HPDE6-E6E7 (cell line): ENCODE measurements at regions not wholly inside any gene's neighbourhood (a gene's known extent, or its start where the extent isn't known, plus 50 kb on each side); places are given as distances from the start of the nearest gene placed in this dataset.

Experiments used
- DNase-seq: peaks from one replicate; pipeline ENCODE4 v3.0.0; 2011; ENCODE audit warnings: missing footprints; ENCODE audit errors: extremely low spot score

DNA sequence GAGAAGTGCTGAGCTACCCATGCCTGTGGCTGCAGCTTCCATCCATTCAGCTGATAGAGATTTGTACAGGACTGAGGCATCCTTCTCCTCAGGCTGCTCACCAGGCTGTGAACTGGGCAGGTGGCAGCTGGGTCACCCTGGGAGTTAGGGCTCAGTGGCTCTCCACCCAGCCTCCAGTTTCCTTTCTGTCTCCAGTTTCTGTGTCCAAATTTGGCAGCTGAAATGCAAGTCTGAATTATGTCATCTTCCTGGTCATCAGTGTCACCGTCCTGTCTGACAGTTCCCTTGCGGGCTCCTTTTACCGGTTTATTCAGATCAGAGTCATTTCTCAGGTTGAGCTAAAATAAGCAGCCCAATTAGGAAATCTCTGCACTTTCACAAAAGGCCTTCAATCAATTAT, 93.3 kb downstream of the EDN1 start:
- no peak for DNase-seq

DNA sequence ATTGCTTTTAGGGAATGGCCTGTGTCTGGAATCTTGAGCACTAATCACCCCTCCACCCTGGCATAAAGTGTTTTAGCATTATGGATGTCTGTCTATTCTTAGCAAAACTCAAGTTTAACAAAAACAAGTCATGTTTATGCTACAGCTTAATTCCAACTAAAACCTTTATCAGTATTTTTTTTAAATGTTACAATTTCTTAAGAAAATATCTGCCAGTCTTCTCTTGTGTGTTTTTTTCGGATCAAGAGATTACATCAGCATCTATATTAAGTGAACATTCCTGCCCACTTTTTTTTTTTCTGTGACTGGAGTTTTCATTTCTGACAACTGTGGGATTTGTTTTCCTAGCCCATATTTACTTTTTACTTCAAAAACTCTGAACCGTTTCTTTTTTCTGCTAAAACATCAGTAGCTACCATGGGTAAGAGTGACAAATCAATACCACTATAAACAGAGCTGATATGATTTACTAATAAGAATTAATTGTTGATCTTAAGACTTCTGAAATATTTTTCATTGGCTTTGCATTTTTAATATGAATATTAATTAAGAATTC, 94.3 kb downstream of the EDN1 start:
- DNase-seq = no peak

DNA sequence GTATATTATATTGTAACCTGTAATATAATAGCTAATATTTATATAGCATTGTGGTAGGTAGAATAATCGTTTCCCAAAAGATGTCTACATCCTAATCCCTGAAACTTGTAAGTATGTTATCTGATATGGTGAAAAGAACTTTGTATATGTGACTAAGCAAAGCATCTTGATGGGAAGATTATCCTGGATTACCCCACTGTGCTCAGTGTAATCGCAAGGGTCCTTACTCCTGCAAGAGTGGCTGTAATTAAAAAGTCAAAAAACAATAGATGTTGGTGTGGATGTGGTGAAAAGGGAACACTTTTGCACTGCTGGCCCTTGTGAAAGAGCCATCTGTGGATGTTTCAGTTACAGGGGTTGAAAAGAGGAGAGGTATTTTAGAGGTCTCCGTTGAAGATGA, 95.2 kb downstream of the EDN1 start:
- no peak for DNase-seq

DNA sequence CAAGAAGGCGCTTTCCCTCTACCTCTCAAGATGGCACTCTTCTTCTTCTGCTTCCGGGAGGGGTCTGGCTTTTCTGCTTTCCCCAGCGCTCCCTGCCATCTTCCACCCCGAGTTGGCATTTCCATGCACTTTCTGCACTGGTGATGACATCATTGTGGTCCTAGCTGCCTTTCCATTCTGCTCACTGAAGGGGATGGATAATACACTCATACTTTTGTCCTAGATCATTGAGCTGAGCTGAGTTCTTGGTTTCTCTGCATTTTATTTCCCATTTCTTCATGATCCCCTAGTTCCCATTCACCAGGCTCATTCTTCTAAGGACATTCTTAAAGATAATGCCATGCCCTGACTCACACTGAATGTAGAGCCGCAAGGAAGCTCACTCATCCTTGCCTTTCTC, 96.7 kb downstream of the EDN1 start:
- no peak for DNase-seq

DNA sequence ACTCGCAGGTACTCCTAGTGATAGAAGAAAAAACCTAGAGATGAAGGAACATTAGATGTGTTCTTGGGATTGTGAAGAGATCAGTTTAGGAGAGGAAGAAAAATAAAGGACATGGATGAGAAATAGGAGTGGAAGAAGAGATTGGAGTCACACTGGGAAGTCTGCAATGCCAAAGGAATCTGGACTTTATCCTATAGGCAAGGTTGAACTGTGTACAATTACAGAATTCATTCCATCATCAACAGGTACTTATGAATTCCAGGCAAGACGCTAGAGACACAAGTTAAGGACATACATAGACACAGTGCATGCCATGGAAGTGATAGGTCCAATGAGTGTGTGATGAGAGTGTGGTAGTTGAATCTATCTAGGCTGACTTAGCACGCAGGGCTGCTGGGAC, 101.3 kb downstream of the EDN1 start:
- DNase-seq = no peak

DNA sequence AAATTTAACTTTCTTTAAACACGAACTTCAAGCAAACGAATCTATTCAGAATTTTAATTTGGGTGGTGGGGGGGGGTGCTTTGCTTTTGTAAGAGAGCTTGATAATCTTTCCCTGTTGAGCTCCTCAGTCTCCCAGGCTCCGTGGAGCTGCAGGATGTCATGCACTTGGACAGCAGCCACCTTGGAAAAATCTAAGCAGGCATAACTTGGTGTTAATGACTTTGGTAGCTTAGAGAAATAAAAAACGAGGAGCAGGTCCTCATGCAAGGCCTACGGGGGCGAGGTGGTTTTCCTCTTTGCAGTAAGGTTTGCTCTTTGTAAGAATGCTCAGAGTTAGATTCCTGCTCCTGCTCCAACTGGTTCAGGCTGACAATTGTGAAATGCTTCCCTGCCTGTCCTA, 102.3 kb downstream of the EDN1 start:
- no peak for DNase-seq

DNA sequence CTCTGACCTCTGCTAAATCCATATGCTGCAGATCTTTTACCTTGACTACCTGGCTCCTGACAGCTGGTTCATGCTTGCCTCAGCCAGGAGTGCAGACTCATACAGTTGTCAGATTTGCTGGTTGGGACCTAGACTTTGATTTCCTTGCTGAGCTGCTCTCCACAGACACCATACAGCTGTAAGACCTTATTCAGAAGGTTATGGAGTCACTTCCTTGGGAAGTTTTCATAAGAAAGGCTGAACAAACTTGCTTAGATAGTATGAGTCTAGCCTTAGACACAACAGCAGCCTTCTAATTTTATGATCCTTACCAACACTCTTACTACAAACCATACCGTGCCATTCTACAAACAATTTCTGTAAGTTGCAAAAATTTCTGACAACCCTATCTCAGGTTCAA, 102.9 kb downstream of the EDN1 start:
- DNase-seq = no peak

DNA sequence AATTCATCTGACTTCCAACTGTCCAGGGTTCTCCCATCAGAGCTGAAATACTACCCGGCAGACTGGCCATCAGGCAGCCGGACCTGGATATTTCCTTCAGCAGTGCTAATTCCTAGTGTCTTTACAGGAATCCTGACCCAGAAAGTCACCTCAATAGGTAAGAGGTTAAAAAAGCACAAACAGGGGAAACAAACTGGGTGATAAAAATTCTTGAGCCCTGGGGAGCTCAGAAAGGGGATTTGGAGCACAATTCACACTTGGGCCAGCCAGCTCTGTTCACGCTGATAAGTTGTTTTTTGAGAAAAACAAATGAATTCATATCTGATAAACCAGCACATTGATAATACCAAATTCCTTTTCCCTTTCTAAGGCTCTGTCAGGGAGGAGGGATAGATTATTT, 104.0 kb downstream of the EDN1 start:
- DNase-seq = no peak

DNA sequence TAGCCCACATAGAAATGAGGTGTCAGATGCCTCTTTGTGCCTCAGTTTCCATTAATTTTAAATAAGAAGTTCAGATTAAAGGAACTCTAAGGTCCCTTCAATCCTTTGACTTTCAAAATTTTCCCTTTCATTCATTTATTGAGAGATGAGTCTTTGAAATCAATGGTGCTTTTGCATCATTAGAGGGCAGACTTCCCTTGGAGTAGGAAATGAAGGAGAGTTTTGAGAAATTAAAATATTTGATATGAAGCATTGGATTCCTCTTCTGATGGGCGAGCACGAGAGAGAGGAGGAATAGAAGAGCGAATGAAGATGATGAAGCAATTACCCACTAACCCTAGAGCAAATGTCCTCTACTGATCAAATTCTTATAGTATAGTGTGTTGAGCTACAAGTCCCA, 105.7 kb downstream of the EDN1 start:
- no peak for DNase-seq

DNA sequence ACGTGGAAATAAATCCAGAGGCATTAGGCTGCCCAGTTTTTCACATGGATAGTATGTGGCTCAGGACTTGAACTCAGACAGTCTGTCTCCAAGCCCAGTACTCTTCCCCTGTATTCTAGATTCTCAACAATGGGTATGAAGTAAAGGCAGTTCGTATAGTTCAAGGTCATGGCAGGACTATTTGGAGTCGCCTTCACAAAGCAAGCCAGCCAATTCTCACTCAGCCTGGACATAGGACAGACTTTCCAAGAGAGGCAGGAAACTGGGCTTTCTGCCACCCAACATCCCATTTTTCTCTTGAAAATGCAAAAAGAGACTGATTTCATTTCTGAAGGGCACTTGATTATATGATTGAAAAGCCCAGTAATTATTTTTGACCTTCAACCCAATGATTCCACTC, 111.0 kb downstream of the EDN1 start:
- DNase-seq = no peak

DNA sequence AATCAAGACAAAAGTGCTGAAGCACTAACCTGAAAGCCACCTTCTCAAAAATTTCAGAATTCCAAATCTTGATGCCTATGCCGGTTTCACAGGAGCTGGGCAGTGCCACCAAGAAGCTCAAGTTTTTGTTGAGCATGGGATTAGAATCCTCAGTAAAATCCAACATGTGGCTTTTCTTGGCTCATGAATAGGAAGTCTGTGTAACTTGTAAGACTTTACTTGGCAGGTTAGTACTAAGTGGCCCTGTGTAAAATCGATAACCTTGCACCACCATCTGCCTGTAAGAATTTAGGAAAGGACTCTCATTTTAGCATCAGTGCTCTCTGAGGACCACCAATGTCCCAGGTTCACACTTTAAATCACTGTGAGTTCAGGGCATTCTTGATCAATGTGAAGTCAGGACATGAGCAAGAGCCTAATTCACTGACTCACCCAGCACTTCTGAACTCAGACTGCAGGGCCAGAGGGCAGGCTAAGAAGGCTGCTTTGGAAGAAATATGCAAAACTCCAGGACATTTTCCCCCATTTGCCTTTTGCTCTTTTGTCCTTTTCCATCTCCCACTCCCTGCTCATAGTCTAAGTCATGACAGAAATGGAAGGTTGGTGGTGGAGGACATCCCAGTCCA, 113.2 kb downstream of the EDN1 start:
- DNase-seq = peak; percentile 41

DNA sequence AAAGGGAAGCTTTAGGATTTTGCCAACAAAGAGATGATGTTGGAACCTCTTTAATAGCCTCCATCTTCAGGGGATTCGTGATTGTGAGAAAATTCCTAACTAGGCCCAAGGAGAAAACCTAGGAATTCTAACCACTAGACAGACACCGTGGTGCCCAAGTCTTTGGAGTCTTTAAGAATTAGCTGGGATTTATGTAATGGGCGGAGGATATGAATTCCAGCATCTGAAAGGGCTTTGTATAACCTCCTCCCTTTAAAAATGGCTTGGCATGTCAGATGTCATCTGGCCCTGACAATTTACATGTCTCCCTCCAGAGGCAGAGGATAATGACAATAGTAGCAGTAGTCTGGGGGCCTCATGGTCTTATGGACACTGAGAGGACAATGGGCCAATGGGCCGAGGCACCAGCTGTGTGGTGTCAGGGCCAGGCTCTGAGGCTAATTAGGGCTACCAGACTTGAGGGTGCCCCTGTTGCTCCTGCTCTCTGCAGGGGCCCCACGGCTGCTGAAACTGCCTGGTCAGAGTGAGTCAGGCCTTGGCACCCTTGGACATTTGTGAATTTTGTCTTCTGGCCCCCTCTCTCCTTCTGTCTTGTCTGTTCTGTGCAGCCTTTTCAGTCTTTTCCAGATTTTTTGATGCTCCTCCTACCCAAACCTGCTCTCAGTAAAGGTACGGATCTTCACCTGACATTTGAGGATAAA, 113.9 kb downstream of the EDN1 start:
- DNase-seq = no peak

DNA sequence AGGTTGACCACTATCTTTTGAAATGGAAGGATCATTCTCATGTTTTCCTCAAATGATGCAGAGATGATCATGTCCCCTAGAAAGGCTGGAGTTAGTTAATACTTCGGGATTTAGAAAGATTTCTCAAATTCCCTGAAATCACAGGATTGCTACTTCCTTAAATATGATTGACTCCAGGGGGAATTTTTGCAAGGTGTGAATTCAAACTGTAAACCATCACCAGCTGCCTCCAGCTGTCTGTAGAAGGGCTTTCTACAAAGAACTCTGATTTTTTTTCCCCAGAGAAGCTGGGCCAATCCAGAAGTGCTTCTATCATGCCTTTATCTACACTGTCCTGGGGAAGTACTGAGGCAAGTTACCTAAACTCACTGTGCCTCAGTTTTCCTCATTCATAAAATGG, 114.5 kb downstream of the EDN1 start:
- DNase-seq = no peak

DNA sequence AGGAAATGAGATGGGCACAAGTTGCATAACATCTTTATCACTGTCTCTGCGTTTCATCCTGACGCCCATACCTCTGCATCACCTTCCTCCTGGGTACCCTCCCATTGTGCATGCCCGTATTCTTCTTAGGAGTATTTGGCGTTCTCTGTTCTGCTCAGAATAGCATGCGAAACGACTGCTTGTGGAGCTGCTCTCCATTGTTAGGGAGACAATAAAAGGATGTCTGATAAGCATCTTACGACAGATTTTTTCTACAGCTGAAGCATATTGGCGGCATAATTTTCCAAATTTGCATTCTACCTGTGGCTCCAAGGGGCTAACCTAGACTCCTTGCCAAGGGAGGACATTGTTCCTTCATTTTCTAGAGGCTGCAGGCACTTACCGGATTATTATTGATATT, 118.6 kb downstream of the EDN1 start:
- no peak for DNase-seq

DNA sequence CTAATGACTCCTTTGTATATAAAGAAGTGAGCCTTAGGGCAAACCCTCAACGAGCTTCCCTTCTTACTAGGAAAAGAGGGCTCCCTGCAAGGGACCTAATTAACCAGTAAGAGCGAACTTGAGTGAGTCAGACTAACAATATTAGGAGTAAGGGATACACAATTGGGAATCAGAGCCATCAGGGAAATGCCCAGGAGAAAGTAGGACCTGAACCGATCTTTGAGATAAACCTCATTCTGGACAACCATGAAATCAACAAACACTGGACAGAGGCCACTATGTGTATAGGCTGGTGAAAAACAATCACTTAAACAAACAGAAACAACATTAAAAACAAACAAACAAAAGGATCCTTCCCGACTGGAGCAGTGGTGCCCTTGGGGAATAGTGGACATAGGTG, 120.8 kb downstream of the EDN1 start:
- DNase-seq = no peak

DNA sequence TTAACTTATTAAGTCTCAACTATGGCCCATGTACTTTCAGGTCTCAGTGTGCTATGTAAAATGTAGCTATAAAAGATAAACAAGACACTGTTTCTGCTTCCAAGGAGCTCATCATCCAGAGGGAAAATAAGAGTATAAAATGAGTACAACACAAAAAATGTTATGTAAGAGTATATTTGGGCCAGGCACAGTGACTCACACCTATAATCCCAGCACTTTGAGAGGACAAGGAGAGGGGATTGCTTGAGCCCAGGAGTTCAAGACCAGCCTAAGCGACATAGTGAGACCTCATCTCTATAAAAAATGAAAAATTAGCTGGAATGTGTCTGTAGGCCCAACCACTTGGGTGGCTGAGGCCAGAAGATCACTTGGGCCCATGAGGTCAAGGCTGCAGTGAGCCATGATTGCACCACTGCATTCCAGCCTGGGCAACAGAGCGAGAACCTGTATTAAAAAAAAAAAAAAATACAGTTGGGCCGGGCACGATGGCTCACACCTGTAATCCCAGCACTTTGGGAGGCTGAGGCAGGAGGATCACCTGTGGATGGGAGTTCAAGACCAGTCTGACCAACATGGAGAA, 124.0 kb downstream of the EDN1 start:
- DNase-seq = no peak

DNA sequence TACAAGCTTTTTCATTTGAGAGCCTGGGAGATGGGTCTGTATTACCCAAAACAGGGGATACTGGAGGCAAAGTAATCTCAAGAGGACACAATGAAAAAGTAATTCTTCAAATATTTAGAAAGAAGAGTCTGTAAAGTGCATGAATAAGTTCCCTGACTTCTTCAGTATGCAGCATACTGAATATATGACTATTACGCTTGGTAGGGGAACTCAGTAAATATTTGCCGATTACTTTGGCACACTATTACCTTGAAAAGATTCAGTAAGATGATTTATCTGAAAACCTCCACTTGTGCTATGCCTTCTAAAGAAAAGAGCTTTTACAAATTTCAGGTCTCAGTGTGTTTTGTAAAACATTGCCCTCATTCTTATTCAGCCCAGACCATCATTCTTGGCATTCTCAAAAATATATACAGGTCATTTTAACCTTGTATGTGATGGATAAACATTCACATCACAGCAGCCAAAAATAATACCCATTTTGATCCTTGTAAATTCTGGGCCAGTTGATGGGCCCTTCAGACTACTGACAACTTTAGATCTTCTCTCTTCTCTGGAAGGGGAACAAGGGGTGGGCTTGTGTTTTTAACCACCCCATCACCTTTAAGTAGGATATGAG, 125.9 kb downstream of the EDN1 start:
- no peak for DNase-seq

DNA sequence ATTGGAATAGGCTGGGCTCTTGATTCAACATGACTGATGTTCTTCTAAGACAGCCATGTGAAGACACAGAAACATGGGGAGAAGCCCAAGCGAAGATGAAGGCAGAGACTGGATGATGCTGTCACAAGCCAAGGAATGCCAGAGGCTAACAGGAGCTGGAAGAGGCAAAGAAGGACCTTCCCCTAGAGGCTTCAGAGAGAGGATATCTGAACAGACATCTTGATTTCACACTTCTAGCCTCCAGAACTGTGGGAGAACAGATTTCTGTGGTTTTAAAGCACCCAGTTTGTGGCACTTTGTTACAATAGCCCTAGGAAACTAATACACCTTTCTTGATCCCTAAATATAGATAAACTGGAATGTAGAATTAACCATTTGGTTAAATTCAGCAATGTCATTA, 127.0 kb downstream of the EDN1 start:
- DNase-seq = no peak

DNA sequence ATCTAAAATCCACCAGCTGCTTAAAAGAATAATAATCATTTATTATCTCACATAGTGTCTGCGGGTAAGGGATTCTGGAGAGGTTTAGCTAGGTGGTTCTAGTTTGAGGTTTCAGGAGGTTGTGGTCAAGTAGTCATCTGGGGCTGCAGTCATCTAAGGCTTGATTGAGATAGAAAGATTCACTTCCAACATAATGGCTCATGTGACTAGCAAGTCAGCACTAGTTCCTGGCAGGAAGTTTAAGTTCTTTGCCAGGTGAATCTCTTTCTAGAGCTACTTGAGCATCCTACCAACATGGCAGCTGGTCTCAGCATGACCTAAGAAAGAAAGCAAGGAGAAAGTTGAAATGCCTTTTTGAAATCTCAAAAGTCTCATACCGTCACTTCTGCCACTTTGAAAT, 128.8 kb downstream of the EDN1 start:
- DNase-seq = no peak

DNA sequence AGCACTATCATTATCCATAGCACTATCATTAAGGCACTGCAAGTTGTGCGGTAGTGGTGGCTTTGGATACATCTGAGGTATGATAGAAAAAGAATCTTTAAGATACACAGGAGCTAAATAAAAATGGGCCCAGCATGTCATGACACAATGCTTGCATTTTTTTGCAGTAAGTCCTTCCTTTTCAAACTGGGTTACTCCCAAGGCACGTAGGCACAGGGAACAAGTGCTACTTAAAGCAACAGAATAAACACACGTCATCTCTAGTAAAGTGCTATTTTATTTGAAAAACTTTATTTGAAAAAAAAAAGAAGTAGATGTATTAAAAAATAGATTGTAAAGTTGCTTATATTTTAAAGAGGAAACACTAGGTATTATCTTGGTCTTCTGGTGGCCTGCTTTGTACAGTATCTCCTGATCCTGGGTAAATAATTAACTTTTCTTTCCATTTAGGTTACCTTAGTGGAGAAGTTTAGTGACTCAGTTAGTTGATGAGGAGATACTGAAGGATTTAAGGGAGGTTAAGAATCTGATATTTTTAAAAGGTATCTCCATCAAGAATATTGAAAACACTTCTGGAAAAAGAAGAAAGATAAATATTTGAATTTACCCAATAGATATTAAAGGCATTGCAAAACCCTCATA, 129.6 kb downstream of the EDN1 start:
- no peak for DNase-seq

DNA sequence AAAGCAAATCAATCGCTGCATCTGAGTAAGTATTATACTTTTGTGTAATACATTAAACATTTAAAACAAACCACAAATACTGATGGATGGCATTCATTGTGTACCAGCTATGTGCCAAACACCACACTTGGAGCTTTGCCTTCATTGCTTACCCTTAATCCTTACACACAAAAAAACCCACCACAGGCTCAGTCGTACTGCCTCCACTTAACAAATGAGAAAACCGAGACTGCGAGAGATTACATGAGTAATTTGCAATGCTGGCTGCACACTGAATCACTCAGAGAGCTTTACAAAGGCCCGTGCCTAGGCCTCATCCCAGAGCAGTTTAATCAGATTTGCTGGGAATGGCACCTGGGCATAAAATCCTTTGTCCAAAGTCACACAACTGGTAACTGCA, 130.5 kb downstream of the EDN1 start:
- no peak for DNase-seq

DNA sequence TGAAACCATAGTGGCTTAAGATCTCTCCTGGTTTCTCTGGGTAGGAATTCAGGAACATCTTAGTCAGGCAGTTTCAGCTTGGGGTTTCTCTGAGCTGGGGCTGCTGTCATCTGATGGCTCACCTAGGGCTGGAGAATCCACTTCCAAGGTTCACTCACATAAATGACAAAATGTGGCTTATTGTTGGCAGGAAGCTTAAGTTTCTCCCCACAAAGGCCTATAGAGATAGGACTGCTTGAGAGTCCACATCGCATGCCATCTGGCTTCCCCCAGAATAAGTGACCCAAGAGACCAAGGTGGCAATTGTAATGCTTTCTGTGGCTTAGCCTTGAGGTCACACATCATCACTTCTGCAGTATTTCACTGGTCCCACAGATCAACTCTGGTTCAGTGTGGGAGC, 131.4 kb downstream of the EDN1 start:
- DNase-seq = no peak
